Stimulated activated CD4-positive, alpha-beta T cell treated with anti-CD3 and anti-CD28 coated beads, Interleukin-4, amount 100 ng/mL, for 4 hours (primary cell): ENCODE measurements at regions not wholly inside any gene's neighbourhood (a gene's known extent, or its start where the extent isn't known, plus 50 kb on each side); places are given as distances from the start of the nearest gene placed in this dataset.

Source experiments
- DNase-seq, 2 experiments: peaks; one replicate each; pipeline ENCODE4 v3.0.0-alpha.2; 2020

- DNase-seq, result no peak
Measured at GRCh38 chr21:40990366-40990765, 143.4 kb upstream of the DSCAM start.

- no peak for DNase-seq
Measured at GRCh38 chr21:40997831-40998230, 150.9 kb upstream of the DSCAM start.

GRCh38 chr21:41000838-41001237, 153.9 kb upstream of the DSCAM start:
- no peak for DNase-seq

- DNase-seq, result no peak
Measured at GRCh38 chr21:41006636-41007035, 159.7 kb upstream of the DSCAM start.

GRCh38 chr21:41008351-41008750, 159.6 kb upstream of the BACE2 start:
- DNase-seq, result no peak

- DNase-seq, result no peak
Measured at GRCh38 chr21:41008974-41009373, 159.0 kb upstream of the BACE2 start.

GRCh38 chr21:41009398-41010100, 158.4 kb upstream of the BACE2 start:
- no peak for DNase-seq

- DNase-seq, result no peak
Measured at GRCh38 chr21:41010101-41010435, 157.9 kb upstream of the BACE2 start.

GRCh38 chr21:41011098-41011731, 156.7 kb upstream of the BACE2 start:
- DNase-seq, result no peak

GRCh38 chr21:41011951-41012366, 156.0 kb upstream of the BACE2 start:
- DNase-seq, result no peak

GRCh38 chr21:41012425-41012824, 155.5 kb upstream of the BACE2 start:
- DNase-seq, result no peak

- no peak for DNase-seq
Measured at GRCh38 chr21:41016472-41016871, 151.5 kb upstream of the BACE2 start.

GRCh38 chr21:41018431-41018830, 149.5 kb upstream of the BACE2 start:
- DNase-seq, result no peak

- no peak for DNase-seq
Measured at GRCh38 chr21:41023936-41024335, 144.0 kb upstream of the BACE2 start.

- DNase-seq, result no peak
Measured at GRCh38 chr21:41024341-41024740, 143.6 kb upstream of the BACE2 start.

GRCh38 chr21:41024746-41025254, 143.2 kb upstream of the BACE2 start:
- no peak for DNase-seq

GRCh38 chr21:41029571-41029970, 138.4 kb upstream of the BACE2 start:
- no peak for DNase-seq

GRCh38 chr21:41031701-41032220, 136.2 kb upstream of the BACE2 start:
- DNase-seq, result no peak

- DNase-seq, result no peak
Measured at GRCh38 chr21:41032541-41032940, 135.4 kb upstream of the BACE2 start.

GRCh38 chr21:41037212-41037611, 130.7 kb upstream of the BACE2 start:
- no peak for DNase-seq

- no peak for DNase-seq
Measured at GRCh38 chr21:41037936-41038335, 130.0 kb upstream of the BACE2 start.

GRCh38 chr21:41043014-41043413, 124.9 kb upstream of the BACE2 start:
- no peak for DNase-seq

GRCh38 chr21:41045534-41046268, 122.3 kb upstream of the BACE2 start:
- no peak for DNase-seq

- no peak for DNase-seq
Measured at GRCh38 chr21:41048145-41048544, 119.8 kb upstream of the BACE2 start.
